CD8-positive, alpha-beta memory T cell (primary cell): ENCODE measurements at regions not wholly inside any gene's neighbourhood (a gene's known extent, or its start where the extent isn't known, plus 50 kb on each side); places are given as distances from the start of the nearest gene placed in this dataset.

Source experiments
- CTCF ChIA-PET: fragments of 350-600 bp; sonication (Branson Sonifier 250); formaldehyde crosslinking; loops from one replicate; lab custom pipeline; 2021; ENCODE audit warnings: antibody characterized with exemption; lab: Charles Lee
- POLR2A ChIA-PET: fragments of 350-600 bp; sonication (Branson Sonifier 250); formaldehyde crosslinking; loops from one replicate; lab custom pipeline; 2021; ENCODE audit warnings: antibody characterized with exemption; lab: Charles Lee
- DNase-seq, 5 donors: peaks; one replicate each; pipeline versions ENCODE4 v3.0.0 to v3.0.0-alpha.2; 2020 to 2022; ENCODE audit warnings: mixed read lengths in 1 of 5
- H3K27ac ChIP-seq: one replicate; pipeline ENCODE4 v1.7.0; 2013; ENCODE audit warnings: low read depth, mild to moderate bottlenecking, low read length, moderate library complexity
- H3K27me3 ChIP-seq: 2 replicates; pipeline ENCODE4 v1.7.0; 2013; ENCODE audit warnings: low read length, mild to moderate bottlenecking; ENCODE audit not compliant: insufficient read depth, poor library complexity, severe bottlenecking
- H3K36me3 ChIP-seq: 2 replicates; pipeline ENCODE4 v1.7.0; 2013; ENCODE audit warnings: mild to moderate bottlenecking, low read length, moderate library complexity; ENCODE audit not compliant: insufficient read depth
- H3K4me1 ChIP-seq: 2 replicates; pipeline ENCODE4 v1.7.0; 2013; ENCODE audit warnings: mild to moderate bottlenecking, low read length, moderate library complexity; ENCODE audit not compliant: insufficient read depth
- H3K4me3 ChIP-seq: 2 replicates; pipeline ENCODE4 v1.7.0; 2013; ENCODE audit warnings: mild to moderate bottlenecking, low read length
- H3K9me3 ChIP-seq: 2 replicates; pipeline ENCODE4 v1.7.0; 2013; ENCODE audit warnings: mild to moderate bottlenecking, low read length
- H3K27ac Mint-ChIP-seq, 8 donors: one replicate each; pipeline ENCODE4 v1.8.0; 2020 to 2021; ENCODE audit warnings: mixed read lengths in 8 of 8, mild to moderate bottlenecking in 6 of 8, inconsistent platforms in 3 of 8, moderate library complexity in 3 of 8
- H3K27me3 Mint-ChIP-seq, 2 donors: one replicate each; pipeline ENCODE4 v1.8.0; 2020 to 2021; ENCODE audit warnings: mixed read lengths in 2 of 2, mild to moderate bottlenecking in 1 of 2, moderate library complexity in 1 of 2
- H3K36me3 Mint-ChIP-seq, 3 donors: one replicate each; pipeline ENCODE4 v1.8.0; 2020 to 2021; ENCODE audit warnings: mixed read lengths in 3 of 3, inconsistent platforms in 1 of 3, mild to moderate bottlenecking in 1 of 3
- H3K4me1 Mint-ChIP-seq, 3 donors: one replicate each; pipeline ENCODE4 v1.8.0; 2020 to 2021; ENCODE audit warnings: mixed read lengths in 3 of 3, inconsistent platforms in 1 of 3, mild to moderate bottlenecking in 1 of 3
- H3K4me3 Mint-ChIP-seq, 7 donors: one replicate each; pipeline ENCODE4 v1.8.0; 2020 to 2021; ENCODE audit warnings: mixed read lengths in 7 of 7, mild to moderate bottlenecking in 6 of 7, moderate library complexity in 4 of 7, inconsistent platforms in 2 of 7
- H3K9me3 Mint-ChIP-seq, 5 donors: one replicate each; pipeline ENCODE4 v1.8.0; 2020 to 2022; ENCODE audit warnings: mixed read lengths in 5 of 5, mild to moderate bottlenecking in 3 of 5, moderate library complexity in 2 of 5, inconsistent platforms in 1 of 5

- peak overlapping the region in 1 of 8 donors; percentile 60 for H3K27ac Mint-ChIP-seq
- H3K36me3 Mint-ChIP-seq, result peaks cover 0 to 7% (median 0%) of the 10 kb centered on the region in 3 donors
- Histone ChIP-seq H3K4me1 (no peaks in the 10 kb centered on the region), H3K9me3 (no peaks in the 10 kb centered on the region), H3K27me3 (no peaks in the 10 kb centered on the region), H3K4me3 (no peak overlapping the region), H3K36me3 (no peaks in the 10 kb centered on the region), H3K27ac (no peak overlapping the region)
- no peak for DNase-seq
- H3K4me1 Mint-ChIP-seq, result no peaks in the 10 kb centered on the region
- peaks cover 2 to 22% of the 10 kb centered on the region in 2 donors for H3K27me3 Mint-ChIP-seq
- CTCF ChIA-PET, result interaction anchor here (0.5 kb wide), 1 partner anchor 302 kb away, joined by 3 read pairs; no protein-coding TSS in a partner anchor
- H3K4me3 Mint-ChIP-seq, result no peak overlapping the region
- no peaks in the 10 kb centered on the region for H3K9me3 Mint-ChIP-seq
- POLR2A ChIA-PET, result no interaction called here
Measured at GRCh38 chr10:28468707-28469483, 64.0 kb upstream of the WAC start.

- no peak overlapping the region for H3K27ac ChIP-seq
- POLR2A ChIA-PET, result no interaction called here
- H3K4me1 ChIP-seq, result no peaks in the 10 kb centered on the region
- no peaks in the 10 kb centered on the region for H3K36me3 ChIP-seq
- H3K27ac Mint-ChIP-seq, result peak overlapping the region in 1 of 8 donors; percentile 91
- H3K4me3 Mint-ChIP-seq, result no peak overlapping the region
- H3K4me1 Mint-ChIP-seq, result no peaks in the 10 kb centered on the region
- DNase-seq, result no peak
- peaks cover 2 to 28% of the 10 kb centered on the region in 2 donors for H3K27me3 Mint-ChIP-seq
- no peaks in the 10 kb centered on the region for H3K9me3 ChIP-seq
- CTCF ChIA-PET, result no interaction called here
- H3K4me3 ChIP-seq, result no peak overlapping the region
- H3K27me3 ChIP-seq, result no peaks in the 10 kb centered on the region
- peaks cover 0 to 7% (median 0%) of the 10 kb centered on the region in 3 donors for H3K36me3 Mint-ChIP-seq
- no peaks in the 10 kb centered on the region for H3K9me3 Mint-ChIP-seq
Measured at GRCh38 chr10:28470873-28471651, 61.9 kb upstream of the WAC start.

GRCh38 chr10:28471652-28472050 is 61.3 kb upstream of the WAC start:
- Histone ChIP-seq H3K4me3 (no peak overlapping the region), H3K4me1 (no peaks in the 10 kb centered on the region), H3K9me3 (no peaks in the 10 kb centered on the region), H3K27ac (no peak overlapping the region), H3K36me3 (no peaks in the 10 kb centered on the region), H3K27me3 (no peaks in the 10 kb centered on the region)
- DNase-seq, result no peak
- H3K9me3 Mint-ChIP-seq, result no peaks in the 10 kb centered on the region
- peaks cover 0 to 6% (median 0%) of the 10 kb centered on the region in 3 donors for H3K36me3 Mint-ChIP-seq
- no peak overlapping the region for H3K4me3 Mint-ChIP-seq
- no peaks in the 10 kb centered on the region for H3K4me1 Mint-ChIP-seq
- POLR2A ChIA-PET, result no interaction called here
- peaks cover 2 to 28% of the 10 kb centered on the region in 2 donors for H3K27me3 Mint-ChIP-seq
- CTCF ChIA-PET, result no interaction called here
- peak overlapping the region in 1 of 8 donors; percentile 91 for H3K27ac Mint-ChIP-seq

GRCh38 chr10:28478646-28479045 is 54.3 kb upstream of the WAC start:
- CTCF ChIA-PET, result no interaction called here
- DNase-seq, result no peak
- no peak overlapping the region for H3K27ac ChIP-seq
- Mint-ChIP-seq H3K4me1 (no peaks in the 10 kb centered on the region), H3K27me3 (peaks cover 0 to 30% of the 10 kb centered on the region in 2 donors), H3K4me3 (no peak overlapping the region), H3K9me3 (peaks cover 0 to 4% (median 0%) of the 10 kb centered on the region in 5 donors), H3K36me3 (peaks cover 0 to 18% (median 0%) of the 10 kb centered on the region in 3 donors), H3K27ac (no peak overlapping the region)
- H3K9me3 ChIP-seq, result no peaks in the 10 kb centered on the region
- POLR2A ChIA-PET, result no interaction called here
- no peaks in the 10 kb centered on the region for H3K4me1 ChIP-seq
- no peaks in the 10 kb centered on the region for H3K36me3 ChIP-seq
- H3K27me3 ChIP-seq, result no peaks in the 10 kb centered on the region
- no peak overlapping the region for H3K4me3 ChIP-seq

- Histone ChIP-seq H3K36me3 (no peaks in the 10 kb centered on the region), H3K27me3 (no peaks in the 10 kb centered on the region), H3K27ac (no peak overlapping the region), H3K4me3 (no peak overlapping the region), H3K4me1 (no peaks in the 10 kb centered on the region), H3K9me3 (no peaks in the 10 kb centered on the region)
- ChIA-PET CTCF (no interaction called here), POLR2A (interaction anchor here (0.7 kb wide), 1 partner anchor 204 kb away, joined by 3 read pairs; no protein-coding TSS in a partner anchor)
- Mint-ChIP-seq H3K27ac (no peak overlapping the region), H3K27me3 (peaks cover 0 to 30% of the 10 kb centered on the region in 2 donors), H3K9me3 (peaks cover 0 to 4% (median 0%) of the 10 kb centered on the region in 5 donors), H3K36me3 (peaks cover 0 to 18% (median 2%) of the 10 kb centered on the region in 3 donors), H3K4me1 (no peaks in the 10 kb centered on the region), H3K4me3 (no peak overlapping the region)
- DNase-seq, result no peak
Measured at GRCh38 chr10:28479425-28479865, 53.5 kb upstream of the WAC start.

- Mint-ChIP-seq H3K27me3 (peaks cover 0 to 30% of the 10 kb centered on the region in 2 donors), H3K9me3 (peaks cover 0 to 4% (median 0%) of the 10 kb centered on the region in 5 donors), H3K4me1 (no peaks in the 10 kb centered on the region), H3K36me3 (peaks cover 0 to 18% (median 2%) of the 10 kb centered on the region in 3 donors), H3K27ac (no peak overlapping the region), H3K4me3 (no peak overlapping the region)
- Histone ChIP-seq H3K4me3 (no peak overlapping the region), H3K27me3 (no peaks in the 10 kb centered on the region), H3K27ac (no peak overlapping the region), H3K9me3 (no peaks in the 10 kb centered on the region), H3K36me3 (no peaks in the 10 kb centered on the region), H3K4me1 (no peaks in the 10 kb centered on the region)
- CTCF ChIA-PET, result no interaction called here
- POLR2A ChIA-PET, result interaction anchor here (0.7 kb wide), 1 partner anchor 203 kb away, joined by 3 read pairs; no protein-coding TSS in a partner anchor
- no peak for DNase-seq
Measured at GRCh38 chr10:28479927-28480627, 52.8 kb upstream of the WAC start.

- Mint-ChIP-seq H3K9me3 (peaks cover 0 to 4% (median 0%) of the 10 kb centered on the region in 5 donors), H3K27ac (no peak overlapping the region), H3K36me3 (peaks cover 0 to 18% (median 2%) of the 10 kb centered on the region in 3 donors), H3K4me3 (no peak overlapping the region), H3K27me3 (peaks cover 0 to 29% of the 10 kb centered on the region in 2 donors), H3K4me1 (no peaks in the 10 kb centered on the region)
- no peaks in the 10 kb centered on the region for H3K36me3 ChIP-seq
- no peaks in the 10 kb centered on the region for H3K9me3 ChIP-seq
- no peak overlapping the region for H3K4me3 ChIP-seq
- ChIA-PET POLR2A (no interaction called here), CTCF (no interaction called here)
- no peaks in the 10 kb centered on the region for H3K27me3 ChIP-seq
- H3K4me1 ChIP-seq, result no peaks in the 10 kb centered on the region
- DNase-seq, result no peak
- no peak overlapping the region for H3K27ac ChIP-seq
Measured at GRCh38 chr10:28480628-28480965, 52.3 kb upstream of the WAC start.
